Sigmoid colon (tissue), 4 donors: ENCODE measurements at regions not wholly inside any gene's neighbourhood (a gene's known extent, or its start where the extent isn't known, plus 50 kb on each side); places are given as distances from the start of the nearest gene placed in this dataset.

Source experiments
- EP300 ChIP-seq, 4 donors: sonication (generic); formaldehyde crosslinking; IDR thresholded peaks; one replicate each; pipeline ENCODE4 v1.6.1; 2017; ENCODE audit warnings: antibody characterized with exemption in 4 of 4
- POLR2A ChIP-seq, 2 donors: fragments of 450-650 bp; IDR thresholded peaks; one replicate each; pipeline ENCODE4 v1.6.1; 2016; ENCODE audit warnings: antibody characterized with exemption in 2 of 2, mild to moderate bottlenecking in 2 of 2, moderate library complexity in 2 of 2
- TF ChIP-seq, protein P1 (sequence below), 4 experiments: fragments of 450-650 bp in 3 of 4; fragments of 200-600 bp in 1 of 4; IDR thresholded peaks; one replicate each; pipeline ENCODE4 v1.5.1; 2016 to 2019; ENCODE audit warnings: antibody characterized with exemption in 4 of 4, mild to moderate bottlenecking in 3 of 4, moderate library complexity in 2 of 4

DNA sequence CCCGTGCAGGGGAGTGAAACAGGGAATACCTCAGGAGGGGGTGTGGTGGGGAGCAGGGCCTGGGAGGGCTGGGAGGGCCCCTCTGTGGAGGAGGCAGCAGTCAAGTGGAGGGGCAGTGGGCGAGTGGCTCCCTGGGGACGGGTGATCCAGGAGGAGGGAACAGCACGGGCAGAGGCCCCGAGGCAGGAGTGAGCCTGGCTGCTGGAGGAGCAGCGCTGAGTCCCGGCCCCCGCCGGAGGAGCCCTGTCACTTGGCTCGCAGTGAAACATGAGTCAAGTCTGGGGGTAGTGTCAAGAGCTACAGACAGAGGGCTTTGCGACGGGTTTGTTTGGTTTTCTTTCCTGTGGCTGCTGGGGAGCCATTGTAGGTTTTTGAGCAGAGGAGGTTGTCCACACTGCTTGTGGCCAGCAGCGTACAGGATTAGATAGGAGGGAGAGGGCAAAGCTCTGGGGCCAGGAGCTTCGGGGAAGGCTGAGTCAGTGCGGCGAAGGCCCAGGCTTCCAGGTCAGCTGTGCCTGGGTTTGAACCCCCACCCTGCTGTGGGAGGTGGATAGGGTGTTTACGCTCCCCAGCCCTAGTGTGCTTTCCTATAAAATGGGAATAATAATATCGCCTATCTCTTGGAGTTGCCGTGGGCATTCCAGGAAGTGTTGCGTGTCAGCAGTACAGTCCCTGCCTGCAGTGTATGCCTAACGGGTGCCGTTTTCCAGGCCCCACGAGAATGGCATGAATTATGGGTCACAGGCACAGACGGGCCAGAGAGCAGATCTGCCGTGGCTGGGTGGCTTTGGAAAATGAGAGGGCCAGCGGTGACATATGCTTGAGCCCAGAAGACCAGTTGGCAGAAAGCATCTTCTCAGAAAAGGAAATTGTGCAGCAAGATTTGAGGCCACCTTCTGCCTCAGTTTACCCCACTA lies 115.9 kb upstream of the CIBAR2 start:
- TF ChIP-seq EP300 (IDR thresholded peaks at IDR 0.05) = no peak
- TF ChIP-seq, protein P1, sequence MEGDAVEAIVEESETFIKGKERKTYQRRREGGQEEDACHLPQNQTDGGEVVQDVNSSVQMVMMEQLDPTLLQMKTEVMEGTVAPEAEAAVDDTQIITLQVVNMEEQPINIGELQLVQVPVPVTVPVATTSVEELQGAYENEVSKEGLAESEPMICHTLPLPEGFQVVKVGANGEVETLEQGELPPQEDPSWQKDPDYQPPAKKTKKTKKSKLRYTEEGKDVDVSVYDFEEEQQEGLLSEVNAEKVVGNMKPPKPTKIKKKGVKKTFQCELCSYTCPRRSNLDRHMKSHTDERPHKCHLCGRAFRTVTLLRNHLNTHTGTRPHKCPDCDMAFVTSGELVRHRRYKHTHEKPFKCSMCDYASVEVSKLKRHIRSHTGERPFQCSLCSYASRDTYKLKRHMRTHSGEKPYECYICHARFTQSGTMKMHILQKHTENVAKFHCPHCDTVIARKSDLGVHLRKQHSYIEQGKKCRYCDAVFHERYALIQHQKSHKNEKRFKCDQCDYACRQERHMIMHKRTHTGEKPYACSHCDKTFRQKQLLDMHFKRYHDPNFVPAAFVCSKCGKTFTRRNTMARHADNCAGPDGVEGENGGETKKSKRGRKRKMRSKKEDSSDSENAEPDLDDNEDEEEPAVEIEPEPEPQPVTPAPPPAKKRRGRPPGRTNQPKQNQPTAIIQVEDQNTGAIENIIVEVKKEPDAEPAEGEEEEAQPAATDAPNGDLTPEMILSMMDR (IDR thresholded peaks at IDR 0.05) = no peak
- TF ChIP-seq POLR2A (IDR thresholded peaks at IDR 0.05) = no peak
